ENCODE measurements at regions not wholly inside any gene's neighbourhood (a gene's known extent, or its start where the extent isn't known, plus 50 kb on each side); places are given as distances from the start of the nearest gene placed in this dataset.

DNA sequence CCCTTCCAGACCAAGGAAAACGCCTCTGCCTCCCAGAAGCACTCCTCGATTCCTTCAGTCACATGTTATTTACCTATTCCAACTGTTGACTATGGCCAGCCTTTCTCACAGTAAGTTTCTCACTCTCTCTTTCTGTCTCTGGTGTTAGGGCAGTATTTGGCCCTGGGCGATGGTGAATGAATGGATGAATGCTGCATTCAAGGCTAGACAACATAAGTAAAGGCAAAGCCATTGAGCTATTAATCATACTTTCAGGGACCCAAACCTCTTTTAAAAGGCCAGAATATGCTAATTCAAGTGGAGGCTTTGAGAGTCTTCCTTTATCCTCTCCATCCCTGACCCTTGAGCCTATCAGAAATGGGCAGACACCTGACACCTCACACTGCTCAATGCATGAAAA is 78.5 kb downstream of the SEC61B start:
- Mint-ChIP-seq H3K4me3 (no peak overlapping the region), H3K9me3 (peaks cover 2% of the 10 kb centered on the region), H3K27ac (ENCODE audit: unreplicated experiment) (no peak overlapping the region), H3K27me3 (ENCODE audit: low read depth) (peaks cover 6% of the 10 kb centered on the region), H3K4me1 (peaks cover 25% of the 10 kb centered on the region), H3K36me3 (ENCODE audit: low read depth) (no peaks in the 10 kb centered on the region)
- DNase-seq (ENCODE audit: low read depth, low spot score), result no peak
- TF ChIP-seq, protein P1, sequence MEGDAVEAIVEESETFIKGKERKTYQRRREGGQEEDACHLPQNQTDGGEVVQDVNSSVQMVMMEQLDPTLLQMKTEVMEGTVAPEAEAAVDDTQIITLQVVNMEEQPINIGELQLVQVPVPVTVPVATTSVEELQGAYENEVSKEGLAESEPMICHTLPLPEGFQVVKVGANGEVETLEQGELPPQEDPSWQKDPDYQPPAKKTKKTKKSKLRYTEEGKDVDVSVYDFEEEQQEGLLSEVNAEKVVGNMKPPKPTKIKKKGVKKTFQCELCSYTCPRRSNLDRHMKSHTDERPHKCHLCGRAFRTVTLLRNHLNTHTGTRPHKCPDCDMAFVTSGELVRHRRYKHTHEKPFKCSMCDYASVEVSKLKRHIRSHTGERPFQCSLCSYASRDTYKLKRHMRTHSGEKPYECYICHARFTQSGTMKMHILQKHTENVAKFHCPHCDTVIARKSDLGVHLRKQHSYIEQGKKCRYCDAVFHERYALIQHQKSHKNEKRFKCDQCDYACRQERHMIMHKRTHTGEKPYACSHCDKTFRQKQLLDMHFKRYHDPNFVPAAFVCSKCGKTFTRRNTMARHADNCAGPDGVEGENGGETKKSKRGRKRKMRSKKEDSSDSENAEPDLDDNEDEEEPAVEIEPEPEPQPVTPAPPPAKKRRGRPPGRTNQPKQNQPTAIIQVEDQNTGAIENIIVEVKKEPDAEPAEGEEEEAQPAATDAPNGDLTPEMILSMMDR (conservative IDR thresholded peaks at IDR 0.05), result no peak

DNA sequence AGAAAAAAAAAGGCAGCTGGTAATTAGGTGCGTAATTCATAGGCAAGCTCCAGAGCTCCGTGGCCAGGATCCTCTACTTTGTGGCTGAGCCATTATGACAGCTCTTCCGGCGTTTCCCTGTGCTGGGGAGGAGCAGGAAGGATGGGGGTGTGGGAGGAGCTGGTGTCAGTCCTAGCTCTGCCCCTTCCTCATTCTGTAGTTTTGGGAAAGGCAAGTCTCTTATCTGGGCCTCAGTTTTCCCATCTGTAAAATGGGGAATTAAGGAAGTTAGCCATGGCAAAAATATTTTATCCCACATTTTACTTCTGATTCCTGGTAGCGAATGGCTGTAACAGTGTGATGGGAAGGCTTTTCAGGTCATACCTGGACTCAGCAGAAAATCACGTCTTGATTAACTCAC is 81.1 kb downstream of the SEC61B start:
- Mint-ChIP-seq H3K36me3 (ENCODE audit: low read depth) (no peaks in the 10 kb centered on the region), H3K4me1 (peaks cover 32% of the 10 kb centered on the region), H3K27ac (ENCODE audit: unreplicated experiment) (no peak overlapping the region), H3K4me3 (no peak overlapping the region), H3K27me3 (ENCODE audit: low read depth) (no peaks in the 10 kb centered on the region), H3K9me3 (peaks cover 3% of the 10 kb centered on the region)
- DNase-seq (ENCODE audit: low read depth, low spot score), result no peak
- TF ChIP-seq, protein P1 (conservative IDR thresholded peaks at IDR 0.05), result no peak

DNA sequence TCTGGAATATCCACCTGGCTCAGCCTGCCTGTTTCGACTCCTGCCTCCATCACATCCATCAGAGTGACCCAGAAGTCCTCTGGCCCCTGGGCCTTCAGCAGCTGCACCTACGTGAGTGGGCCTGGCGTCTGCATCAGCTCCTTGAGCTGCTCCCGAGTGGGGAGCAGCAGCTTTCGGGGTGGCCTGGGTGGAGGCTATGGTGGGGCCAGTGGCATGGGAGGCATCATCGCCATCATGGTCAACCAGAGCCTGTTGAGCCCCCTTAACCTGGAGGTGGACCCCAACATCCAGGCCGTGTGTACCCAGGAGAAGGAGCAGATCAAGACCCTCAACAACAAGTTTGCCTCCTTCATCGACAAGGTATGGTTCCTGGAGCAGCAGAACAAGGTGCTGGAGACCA is 83.0 kb downstream of the SEC61B start:
- Mint-ChIP-seq H3K9me3 (peaks cover 6% of the 10 kb centered on the region), H3K27me3 (ENCODE audit: low read depth) (no peaks in the 10 kb centered on the region), H3K36me3 (ENCODE audit: low read depth) (no peaks in the 10 kb centered on the region), H3K4me1 (peaks cover 36% of the 10 kb centered on the region), H3K27ac (ENCODE audit: unreplicated experiment) (no peak overlapping the region), H3K4me3 (no peak overlapping the region)
- no peak for DNase-seq (ENCODE audit: low read depth, low spot score)
- TF ChIP-seq, protein P1 (conservative IDR thresholded peaks at IDR 0.05), result no peak

DNA sequence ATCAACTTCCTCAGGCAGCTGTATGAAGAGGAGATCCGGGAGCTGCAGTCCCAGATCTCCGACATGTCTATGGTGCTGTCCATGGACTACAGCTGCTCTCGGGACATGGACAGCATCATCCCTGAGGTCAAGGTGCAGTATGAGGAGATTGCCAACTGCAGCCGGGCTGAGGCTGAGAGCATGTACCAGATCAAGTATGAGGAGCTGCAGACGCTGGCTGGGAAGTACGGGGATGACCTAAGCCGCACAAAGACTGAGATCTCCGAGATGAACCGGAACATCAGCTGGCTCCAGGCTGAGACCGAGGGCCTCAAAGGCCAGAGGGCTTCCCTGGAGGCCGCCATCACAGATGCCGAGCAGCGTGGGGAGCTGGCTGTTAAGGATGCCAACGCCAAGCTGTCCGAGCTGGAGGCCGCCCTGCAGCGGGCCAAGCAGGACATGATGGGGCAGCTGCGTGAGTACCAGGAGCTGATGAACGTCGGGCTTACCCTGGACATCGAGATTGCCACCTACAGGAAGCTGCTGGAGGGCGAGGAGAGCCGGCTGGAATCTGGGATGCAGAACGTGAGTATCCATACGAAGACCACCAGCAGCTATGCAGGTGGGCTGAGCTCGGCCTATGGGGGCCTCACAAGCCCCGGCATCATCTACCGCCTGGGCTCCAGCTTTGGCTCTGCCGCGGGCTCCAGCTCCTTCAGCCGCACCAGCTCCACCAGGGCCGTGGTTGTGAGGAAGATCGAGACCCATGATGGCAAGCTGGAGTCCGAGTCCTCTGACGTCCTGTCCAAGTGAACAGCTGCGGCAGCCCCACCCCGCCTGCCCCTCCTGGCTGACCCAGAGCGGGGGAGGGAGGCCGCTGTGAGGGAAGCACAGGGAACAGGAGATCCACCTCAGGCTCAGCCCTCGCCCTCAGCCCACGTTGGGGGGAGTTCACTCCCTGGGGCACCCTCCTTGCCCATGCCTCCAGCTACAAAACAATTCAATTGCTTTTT is 84.0 kb downstream of the SEC61B start:
- H3K4me1 Mint-ChIP-seq, result peaks cover 30% of the 10 kb centered on the region
- no peak for DNase-seq (ENCODE audit: low read depth, low spot score)
- H3K27ac Mint-ChIP-seq (ENCODE audit: unreplicated experiment), result peak overlapping the region; percentile 50
- no peaks in the 10 kb centered on the region for H3K27me3 Mint-ChIP-seq (ENCODE audit: low read depth)
- no peak overlapping the region for H3K4me3 Mint-ChIP-seq
- TF ChIP-seq, protein P1 (conservative IDR thresholded peaks at IDR 0.05), result no peak
- peaks cover 6% of the 10 kb centered on the region for H3K9me3 Mint-ChIP-seq
- H3K36me3 Mint-ChIP-seq (ENCODE audit: low read depth), result no peaks in the 10 kb centered on the region

DNA sequence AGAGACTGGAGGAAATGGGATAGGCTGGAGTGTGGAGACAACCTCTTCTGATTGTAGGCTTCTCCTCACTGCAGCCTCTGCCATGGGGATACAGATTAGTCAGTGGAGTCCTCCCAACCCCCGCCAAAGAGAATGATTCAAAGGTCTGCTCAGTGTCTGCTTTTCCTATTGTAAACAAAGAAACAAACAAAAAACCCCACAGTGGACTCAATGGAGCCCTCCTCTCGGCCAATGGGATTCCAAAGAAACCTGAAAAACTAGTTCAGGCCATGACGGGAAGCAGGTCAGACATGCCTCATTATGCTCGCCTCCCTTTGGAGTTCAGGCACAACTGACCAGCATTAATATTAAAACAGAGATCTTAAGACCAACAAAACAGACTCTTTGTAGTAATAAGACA is 85.8 kb downstream of the SEC61B start:
- no peaks in the 10 kb centered on the region for H3K27me3 Mint-ChIP-seq (ENCODE audit: low read depth)
- H3K36me3 Mint-ChIP-seq (ENCODE audit: low read depth), result no peaks in the 10 kb centered on the region
- DNase-seq (ENCODE audit: low read depth, low spot score), result no peak
- no peak overlapping the region for H3K27ac Mint-ChIP-seq (ENCODE audit: unreplicated experiment)
- H3K9me3 Mint-ChIP-seq, result peaks cover 6% of the 10 kb centered on the region
- H3K4me3 Mint-ChIP-seq, result no peak overlapping the region
- TF ChIP-seq, protein P1 (conservative IDR thresholded peaks at IDR 0.05), result no peak
- peaks cover 18% of the 10 kb centered on the region for H3K4me1 Mint-ChIP-seq

All from neural crest cell (in vitro differentiated cells).